A673 (cell line): ENCODE measurements at regions not wholly inside any gene's neighbourhood (a gene's known extent, or its start where the extent isn't known, plus 50 kb on each side); places are given as distances from the start of the nearest gene placed in this dataset.

Experiments used
- CTCF ChIP-seq: fragments of 300-800, 200-600 bp; sonication (generic); conservative IDR thresholded peaks from 2 replicates; pipeline ENCODE4 v1.5.1; 2017; ENCODE audit warnings: low read depth, mild to moderate bottlenecking, antibody characterized with exemption, low read length, moderate library complexity, mixed read lengths
- EZH2 ChIP-seq: fragments of 200-600 bp; sonication (generic); IDR thresholded peaks from 2 replicates; pipeline ENCODE4 v1.6.1; 2017; ENCODE audit warnings: borderline replicate concordance, low read depth, mild to moderate bottlenecking, mixed read lengths, antibody characterized with exemption, low read length; ENCODE audit not compliant: poor library complexity, severe bottlenecking

DNA sequence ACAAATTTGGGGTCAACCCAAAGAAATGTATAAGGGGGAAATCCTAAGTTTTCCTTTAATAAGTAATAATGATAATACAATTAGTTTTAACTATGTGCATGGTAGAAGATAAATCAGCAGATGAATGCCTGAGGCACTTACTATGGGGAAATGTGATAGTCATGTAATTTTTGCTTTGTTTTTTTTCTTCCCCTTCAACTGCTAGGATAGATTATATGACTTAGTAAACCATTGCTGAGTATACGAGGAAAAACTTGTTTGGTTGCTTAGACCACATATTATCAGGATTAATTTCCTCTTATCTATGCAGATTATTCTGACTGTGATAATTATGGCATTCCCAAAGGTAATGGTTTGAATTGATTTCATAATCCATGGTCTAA lies 181.1 kb downstream of the TGFB2 start:
- TF ChIP-seq CTCF (no peak), EZH2 (no peak)
